Muscle of leg (tissue), 3 donors: ENCODE measurements at regions not wholly inside any gene's neighbourhood (a gene's known extent, or its start where the extent isn't known, plus 50 kb on each side); places are given as distances from the start of the nearest gene placed in this dataset.

ENCODE experiments used
- DNase-seq: peaks from one replicate; pipeline ENCODE4 v3.0.0; 2013
- H3K27ac ChIP-seq: one replicate; pipeline ENCODE4 v1.5.1; 2013; ENCODE audit warnings: mild to moderate bottlenecking, low read length, control low read depth
- H3K27me3 ChIP-seq: one replicate; pipeline ENCODE4 v1.6.1; 2013; ENCODE audit warnings: low read length; ENCODE audit not compliant: control insufficient read depth, insufficient read depth
- H3K36me3 ChIP-seq: one replicate; pipeline ENCODE4 v1.6.1; 2013; ENCODE audit warnings: low read length; ENCODE audit not compliant: control insufficient read depth, insufficient read depth
- H3K4me1 ChIP-seq: one replicate; pipeline ENCODE4 v1.6.1; 2013; ENCODE audit warnings: low read length; ENCODE audit not compliant: control insufficient read depth, insufficient read depth
- H3K4me3 ChIP-seq: one replicate; pipeline ENCODE4 v1.5.1; 2013; ENCODE audit warnings: low read length, control low read depth
- H3K9me3 ChIP-seq: replicated peaks from 2 replicates; pipeline ENCODE4 v1.6.1; 2013; ENCODE audit warnings: low read depth, low read length; ENCODE audit not compliant: control insufficient read depth
- WGBS: methylation state at CpG from one replicate; pipeline ENCODE4 v1.1.5; 2013; ENCODE audit warnings: missing lambda C conversion rate; ENCODE audit not compliant: insufficient coverage; 5-methylcytosine and 5-hydroxymethylcytosine counted together

DNA sequence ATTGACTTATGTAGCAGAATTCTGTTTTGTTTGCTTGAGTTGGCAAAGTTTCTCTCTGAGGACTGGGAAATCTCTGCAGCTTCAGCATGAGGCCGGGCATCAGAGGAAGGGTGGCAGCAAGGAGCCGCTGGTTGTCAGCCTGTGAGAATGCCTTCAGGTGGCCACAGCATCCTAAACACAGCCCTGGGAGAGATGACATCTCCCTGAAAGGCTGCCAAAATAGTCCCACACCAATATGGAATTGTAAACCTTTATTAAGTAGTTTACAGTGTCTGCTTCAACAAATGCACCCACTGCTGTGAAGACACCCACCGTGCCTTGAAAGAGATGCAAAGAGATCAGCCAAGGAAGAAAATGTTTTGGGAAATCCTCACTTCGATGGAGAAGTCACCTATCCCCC lies 609.7 kb upstream of the ARRDC4 start:
- H3K36me3 ChIP-seq, result no peaks in the 10 kb centered on the region
- WGBS, result no CpG with 5 or more reads among the region's 4 CpGs
- no peak overlapping the region for H3K27ac ChIP-seq
- H3K4me1 ChIP-seq, result no peaks in the 10 kb centered on the region
- H3K27me3 ChIP-seq, result no peaks in the 10 kb centered on the region
- no peak overlapping the region for H3K4me3 ChIP-seq
- no peaks in the 10 kb centered on the region for H3K9me3 ChIP-seq
- no peak for DNase-seq

DNA sequence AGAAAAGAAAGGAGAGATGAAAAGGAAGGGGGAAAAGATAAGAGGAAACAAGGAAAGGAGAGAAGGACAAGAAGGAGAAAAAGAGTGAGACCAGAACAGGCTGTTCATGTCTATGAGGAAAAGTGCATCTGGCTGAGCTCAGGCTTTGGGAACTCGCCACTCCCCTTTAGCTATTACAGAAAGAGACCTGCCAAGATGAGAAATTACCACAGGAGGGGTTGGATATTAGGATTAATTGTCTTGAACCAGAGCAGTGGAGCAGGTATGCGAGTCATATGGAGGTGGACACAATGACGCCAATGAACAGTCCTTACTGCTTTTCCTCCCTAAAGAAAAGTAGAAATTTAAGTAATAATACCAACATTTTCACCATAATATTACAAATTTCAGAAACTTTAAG lies 577.0 kb upstream of the ARRDC4 start:
- Histone ChIP-seq H3K9me3 (no peaks in the 10 kb centered on the region), H3K27ac (no peak overlapping the region), H3K27me3 (no peaks in the 10 kb centered on the region), H3K4me1 (no peaks in the 10 kb centered on the region), H3K36me3 (no peaks in the 10 kb centered on the region), H3K4me3 (no peak overlapping the region)
- DNase-seq, result no peak
- WGBS, result no CpG with 5 or more reads among the region's 3 CpGs

DNA sequence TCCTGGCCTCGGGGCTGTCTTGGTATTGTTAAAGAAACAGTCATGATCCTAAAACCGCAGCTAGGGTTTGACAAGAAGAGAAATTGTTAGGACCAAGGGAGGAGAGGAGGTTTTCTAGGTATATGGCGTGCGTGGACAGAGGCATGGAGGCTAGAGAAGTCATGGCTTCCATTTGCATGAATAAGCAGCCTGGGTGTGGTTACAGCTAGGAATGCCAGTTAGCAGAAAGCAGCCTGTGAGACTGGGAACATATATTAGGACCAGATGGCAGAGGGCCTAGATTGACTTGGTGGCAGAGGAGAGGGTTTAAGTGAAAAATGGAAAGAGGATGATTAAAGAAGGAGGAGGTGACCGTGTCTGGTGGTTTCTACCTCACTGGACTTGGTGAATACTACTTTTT lies 573.6 kb upstream of the ARRDC4 start:
- no peak overlapping the region for H3K4me3 ChIP-seq
- no peak overlapping the region for H3K27ac ChIP-seq
- WGBS, result 90% methylated on average over 3 of the region's 5 CpGs

DNA sequence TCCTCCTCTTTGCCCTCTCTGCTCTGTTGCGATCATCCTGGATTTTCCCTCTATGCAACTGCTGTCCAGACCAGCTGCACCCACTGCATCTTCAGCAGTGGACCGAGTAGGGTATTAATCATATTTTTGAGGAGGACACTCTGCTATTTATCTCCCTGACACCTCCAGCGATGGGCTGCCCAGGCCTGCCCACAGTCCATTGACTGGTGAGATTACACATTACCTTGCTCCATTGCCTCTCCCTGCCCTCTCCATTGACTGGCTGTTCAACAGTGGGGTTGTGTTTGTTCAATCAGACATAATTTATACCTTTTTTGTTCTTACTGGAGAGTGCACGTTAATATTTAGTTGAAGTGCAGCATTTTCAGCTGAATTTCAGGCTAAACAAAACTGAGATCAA lies 559.3 kb upstream of the ARRDC4 start:
- Histone ChIP-seq H3K9me3 (no peaks in the 10 kb centered on the region), H3K4me3 (no peak overlapping the region)

More for the DNA sequence above, 573.6 kb upstream of the ARRDC4 start:
- Histone ChIP-seq H3K4me1 (no peaks in the 10 kb centered on the region), H3K9me3 (no peaks in the 10 kb centered on the region), H3K36me3 (no peaks in the 10 kb centered on the region), H3K27me3 (no peaks in the 10 kb centered on the region)
- no peak for DNase-seq

DNA sequence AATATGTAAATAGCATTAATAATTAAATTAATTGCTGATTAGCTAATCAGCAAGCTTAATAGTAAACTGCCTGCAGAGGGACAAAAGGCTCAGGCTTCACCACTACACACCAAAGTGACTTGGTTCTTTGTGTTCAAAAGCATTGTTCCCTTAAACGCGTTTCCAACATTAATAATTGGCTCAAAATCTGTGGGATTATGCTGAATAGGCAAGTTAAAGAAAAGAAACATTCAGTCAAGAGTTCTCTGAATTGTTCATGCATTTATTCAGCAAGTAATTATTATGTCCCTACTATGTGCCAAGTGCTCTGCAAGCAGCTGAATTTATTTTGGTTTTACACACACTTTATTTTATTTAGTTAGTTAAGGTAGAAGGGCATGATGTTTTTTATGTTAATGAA lies 558.5 kb upstream of the ARRDC4 start:
- whole genome bisulfite sequencing, result no CpG with 5 or more reads among the region's 2 CpGs
- DNase-seq, result no peak
- no peaks in the 10 kb centered on the region for H3K9me3 ChIP-seq
- H3K4me1 ChIP-seq, result no peaks in the 10 kb centered on the region
- H3K27ac ChIP-seq, result no peak overlapping the region
- no peaks in the 10 kb centered on the region for H3K27me3 ChIP-seq
- H3K36me3 ChIP-seq, result no peaks in the 10 kb centered on the region
- no peak overlapping the region for H3K4me3 ChIP-seq

More for the DNA sequence above, 559.3 kb upstream of the ARRDC4 start:
- no peaks in the 10 kb centered on the region for H3K4me1 ChIP-seq
- WGBS, result no CpG with 5 or more reads among the region's 4 CpGs
- no peaks in the 10 kb centered on the region for H3K27me3 ChIP-seq
- H3K27ac ChIP-seq, result no peak overlapping the region
- DNase-seq, result no peak
- no peaks in the 10 kb centered on the region for H3K36me3 ChIP-seq

DNA sequence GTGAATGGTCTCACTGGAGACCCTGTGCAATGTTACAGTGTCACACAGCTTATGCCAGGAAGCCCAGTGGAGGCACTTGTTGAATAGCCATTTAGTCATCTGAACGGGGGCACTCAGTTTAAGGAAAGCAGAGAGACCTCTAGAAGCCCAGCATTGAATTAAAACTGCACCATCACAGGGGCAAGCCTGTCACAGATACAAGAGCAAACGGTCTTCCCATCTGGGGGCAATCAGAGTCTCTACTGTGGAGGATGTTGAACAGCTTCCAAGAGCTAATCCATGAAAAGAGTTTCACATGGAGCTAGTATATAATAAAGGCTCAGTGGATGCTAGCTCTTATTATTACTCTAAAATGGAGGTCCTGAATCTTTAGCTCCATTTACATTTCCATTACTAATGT lies 553.7 kb upstream of the ARRDC4 start:
- no peaks in the 10 kb centered on the region for H3K27me3 ChIP-seq
- no peak overlapping the region for H3K4me3 ChIP-seq
- peak; percentile 1 for DNase-seq
- no CpG with 5 or more reads among the region's 2 CpGs for WGBS
- H3K9me3 ChIP-seq, result no peaks in the 10 kb centered on the region
- H3K36me3 ChIP-seq, result no peaks in the 10 kb centered on the region
- no peak overlapping the region for H3K27ac ChIP-seq
- no peaks in the 10 kb centered on the region for H3K4me1 ChIP-seq

DNA sequence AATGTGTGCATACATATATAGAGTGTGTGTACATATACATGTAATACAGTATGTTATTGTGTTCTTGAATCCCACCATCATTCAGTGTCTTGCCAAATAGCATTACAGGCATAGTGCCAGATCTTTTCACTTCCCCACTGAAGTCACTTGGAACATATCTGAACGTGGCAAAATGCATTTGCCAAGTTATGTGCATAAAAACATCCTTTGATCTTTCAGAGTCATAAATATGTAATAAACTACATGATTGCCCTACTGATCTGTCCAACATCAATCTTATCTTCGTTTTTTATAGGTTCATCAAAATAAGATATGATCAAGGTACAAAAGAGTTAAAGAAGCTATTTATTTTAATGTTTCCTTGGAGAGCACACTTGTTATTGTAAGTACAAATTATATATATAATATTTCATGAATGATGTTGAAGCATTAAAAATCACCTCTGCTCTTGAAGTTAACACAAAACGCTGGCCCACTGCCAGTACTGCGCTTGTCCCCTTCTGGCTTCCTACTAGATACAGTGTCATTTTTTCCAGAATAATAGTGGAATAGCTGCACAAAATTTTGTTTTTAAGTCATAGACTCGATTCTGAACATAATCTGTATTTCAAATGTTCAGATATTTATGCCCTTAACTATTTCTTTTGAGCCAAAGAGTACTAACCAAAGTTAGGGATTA lies 549.5 kb upstream of the ARRDC4 start:
- no peak overlapping the region for H3K27ac ChIP-seq
- DNase-seq, result peak; percentile 5
- H3K36me3 ChIP-seq, result no peaks in the 10 kb centered on the region
- H3K27me3 ChIP-seq, result no peaks in the 10 kb centered on the region
- H3K4me1 ChIP-seq, result no peaks in the 10 kb centered on the region
- no CpG with 5 or more reads among the region's 5 CpGs for whole genome bisulfite sequencing
- H3K9me3 ChIP-seq, result no peaks in the 10 kb centered on the region
- no peak overlapping the region for H3K4me3 ChIP-seq

DNA sequence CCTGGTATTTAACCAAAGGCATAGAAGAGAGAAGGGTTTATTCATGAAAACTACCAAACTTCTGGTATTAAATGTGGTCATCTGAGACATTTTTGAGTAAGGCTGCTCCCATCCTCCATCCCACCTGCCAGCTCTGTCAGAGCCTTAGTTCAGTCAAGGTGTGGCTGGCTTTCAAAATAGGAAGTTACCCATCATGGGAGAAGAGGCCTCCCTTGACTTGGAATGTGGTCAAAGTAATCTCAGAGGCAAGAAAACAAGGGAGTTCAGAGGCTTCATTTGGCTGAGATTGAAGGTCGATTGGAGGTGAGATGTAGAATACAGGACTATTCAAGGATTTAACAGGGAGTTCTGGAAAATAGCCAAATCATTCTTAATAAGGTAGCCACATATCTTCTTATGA lies 540.4 kb upstream of the ARRDC4 start:
- Histone ChIP-seq H3K9me3 (no peaks in the 10 kb centered on the region), H3K4me3 (no peak overlapping the region), H3K4me1 (no peaks in the 10 kb centered on the region), H3K36me3 (no peaks in the 10 kb centered on the region), H3K27ac (no peak overlapping the region), H3K27me3 (no peaks in the 10 kb centered on the region)
- DNase-seq, result no peak
- no CpG with 5 or more reads among the region's 1 CpG for WGBS

DNA sequence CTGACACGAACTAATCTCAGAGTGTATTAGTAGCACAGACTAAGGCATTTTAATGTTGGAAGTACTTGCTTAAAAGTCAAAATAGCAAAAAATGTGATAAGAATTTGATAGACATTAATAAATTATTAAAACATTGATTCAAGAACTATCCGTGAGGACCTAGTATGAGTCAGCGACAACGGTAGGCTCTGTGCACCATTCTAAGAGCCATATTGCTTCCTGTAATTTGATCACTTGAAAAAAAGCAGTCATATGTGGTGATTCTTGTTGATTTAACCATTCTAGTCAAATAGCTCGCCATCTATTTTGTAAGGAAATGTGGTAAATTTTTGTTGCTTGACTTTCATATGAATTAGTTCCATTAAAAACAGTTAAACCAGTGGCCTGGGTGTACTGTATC lies 534.9 kb upstream of the ARRDC4 start:
- Histone ChIP-seq H3K27ac (no peak overlapping the region), H3K4me3 (no peak overlapping the region), H3K4me1 (no peaks in the 10 kb centered on the region), H3K36me3 (no peaks in the 10 kb centered on the region), H3K9me3 (no peaks in the 10 kb centered on the region), H3K27me3 (no peaks in the 10 kb centered on the region)
- 60% methylated on average over 2 of the region's 5 CpGs for WGBS
- DNase-seq, result no peak

DNA sequence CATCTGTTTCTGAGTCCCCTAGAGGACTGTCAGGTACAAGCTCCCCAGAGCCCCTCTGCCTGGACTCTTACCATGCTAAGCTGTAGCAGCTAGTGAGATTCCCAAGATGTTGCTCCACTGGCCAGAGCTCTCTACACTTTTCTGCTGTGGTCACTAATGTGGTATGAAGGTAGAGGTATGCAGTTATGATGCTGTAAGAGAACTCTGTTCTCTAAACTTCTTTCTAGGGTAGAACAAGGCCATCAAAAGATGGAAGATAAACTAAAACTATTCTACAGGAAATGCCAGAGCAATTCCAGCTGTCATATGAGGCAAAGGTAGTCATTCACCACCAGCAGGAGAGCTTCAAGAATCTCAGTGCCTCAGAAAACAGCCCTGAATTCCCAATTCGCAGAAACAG lies 517.4 kb upstream of the ARRDC4 start:
- H3K36me3 ChIP-seq, result no peaks in the 10 kb centered on the region
- WGBS, result 100% methylated on average over 1 of the region's 1 CpG

DNA sequence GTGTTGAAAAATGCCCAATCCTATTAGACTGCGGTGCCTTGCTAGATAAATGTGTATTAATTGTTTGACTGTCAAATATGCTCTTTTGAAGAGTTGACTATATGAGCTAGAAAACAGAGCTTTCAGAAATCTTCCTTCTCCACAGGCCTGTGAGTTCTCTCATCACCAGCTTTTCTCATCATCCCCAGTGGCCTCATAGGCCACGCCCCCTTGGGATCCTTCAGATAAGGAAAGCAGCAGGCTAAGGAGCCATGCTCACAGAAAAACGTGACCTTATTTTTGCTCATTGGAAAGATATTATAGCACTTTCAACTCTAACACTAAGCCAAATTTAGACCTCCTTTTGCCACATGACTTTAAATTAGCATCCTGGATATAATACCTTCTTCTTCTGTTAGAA lies 514.4 kb upstream of the ARRDC4 start:
- H3K36me3 ChIP-seq, result no peaks in the 10 kb centered on the region
- DNase-seq, result no peak
- no peaks in the 10 kb centered on the region for H3K4me1 ChIP-seq
- H3K4me3 ChIP-seq, result no peak overlapping the region
- H3K9me3 ChIP-seq, result no peaks in the 10 kb centered on the region
- WGBS, result no CpG with 5 or more reads among the region's 3 CpGs
- no peak overlapping the region for H3K27ac ChIP-seq
- no peaks in the 10 kb centered on the region for H3K27me3 ChIP-seq

More for the DNA sequence above, 517.4 kb upstream of the ARRDC4 start:
- Histone ChIP-seq H3K27ac (no peak overlapping the region), H3K9me3 (no peaks in the 10 kb centered on the region), H3K4me3 (no peak overlapping the region), H3K27me3 (no peaks in the 10 kb centered on the region), H3K4me1 (no peaks in the 10 kb centered on the region)
- DNase-seq, result no peak
